HepG2 (cell line): ENCODE measurements at regions not wholly inside any gene's neighbourhood (a gene's known extent, or its start where the extent isn't known, plus 50 kb on each side); places are given as distances from the start of the nearest gene placed in this dataset.
A peak's percentile ranks its signal among the peaks of the same experiment; 100 is the strongest.

Experiments
- ATAC-seq: fragments of 200-7000 bp; cut with Tn5 transposase; 3 replicates; pipeline ENCODE4 v1.9.1; 2020; ENCODE audit warnings: mild to moderate bottlenecking, moderate library complexity
- BruUV-seq: library from RNA; stranded (reverse); fragments of 400-500 nt; replicated peaks from 2 replicates; lab custom pipeline; 2021; lab: Mats Ljungman, UMichigan
- CTCF ChIA-PET: fragments of 300-600 bp; formaldehyde crosslinking; extraction: SDS; loops from one replicate; lab custom pipeline; 2021; ENCODE audit warnings: low total read pairs, inconsistent platforms, low intra/inter-chr PET ratio; lab: Yijun Ruan, JAX
- POLR2A ChIA-PET: fragments of 350-600 bp; sonication (Branson Sonifier 250); formaldehyde crosslinking; loops from one replicate; lab custom pipeline; 2020; ENCODE audit warnings: antibody characterized with exemption, inconsistent platforms; lab: Yijun Ruan, JAX
- DNase-seq: peaks from one replicate; pipeline ENCODE4 v3.0.0-alpha.2; 2015; ENCODE audit warnings: low spot score
- FAIRE-seq: peaks from 3 replicates; lab custom pipeline; 2011; peaks lifted over from hg19 to GRCh38; lab: Jason Lieb, UNC
- H2AFZ ChIP-seq: one replicate; pipeline ENCODE4 v1.6.1; 2011; ENCODE audit warnings: low read length, inconsistent platforms
- H3K27ac ChIP-seq: fragments of 300-600 bp; 3 replicates; pipeline ENCODE4 v1.8.0; 2011; ENCODE audit warnings: mixed run types, mild to moderate bottlenecking, mixed read lengths, low read length, inconsistent platforms; ENCODE audit not compliant: insufficient read depth; ENCODE audit errors: extremely low read length
- H3K27me3 ChIP-seq, 2 experiments: fragments of 200-600 bp in 1 of 2; 2 replicates in 1 of 2; 3 replicates in 1 of 2; pipeline versions ENCODE4 v1.6.0 to v1.8.0; 2011; ENCODE audit warnings: low read length in 2 of 2, mild to moderate bottlenecking in 2 of 2, moderate library complexity in 2 of 2, inconsistent platforms in 1 of 2; ENCODE audit not compliant: insufficient read depth in 2 of 2, control insufficient read depth in 1 of 2
- H3K36me3 ChIP-seq, 2 experiments: fragments of 200-600 bp in 1 of 2; replicated peaks in 1 of 2; 2 replicates in 1 of 2; 3 replicates in 1 of 2; pipeline versions ENCODE4 v1.5.1 to v1.8.0; 2011; ENCODE audit warnings: low read length in 2 of 2, inconsistent platforms in 1 of 2; ENCODE audit not compliant: insufficient read depth in 2 of 2, control insufficient read depth in 1 of 2
- H3K4me1 ChIP-seq: 2 replicates; pipeline ENCODE4 v1.5.1; 2012; ENCODE audit warnings: low read length, inconsistent platforms; ENCODE audit not compliant: insufficient read depth
- H3K4me2 ChIP-seq: 2 replicates; pipeline ENCODE4 v1.6.0; 2011; ENCODE audit warnings: low read depth, low read length, inconsistent platforms
- H3K4me3 ChIP-seq, 3 experiments: fragments of 200-600 bp in 1 of 3; sonication (generic), shearing (Covaris generic) in 1 of 3; replicated peaks in 1 of 3; 2 replicates each; pipeline ENCODE4 v1.5.1; 2011 to 2016; ENCODE audit warnings: low read length in 3 of 3, inconsistent platforms in 2 of 3, low read depth in 2 of 3, mild to moderate bottlenecking in 2 of 3, control low read depth in 1 of 3, mixed read lengths in 1 of 3; ENCODE audit not compliant: insufficient read depth in 1 of 3
- H3K79me2 ChIP-seq: one replicate; pipeline ENCODE4 v1.6.1; 2011; ENCODE audit warnings: low read length, inconsistent platforms; ENCODE audit not compliant: insufficient read depth
- H3K9ac ChIP-seq: 2 replicates; pipeline ENCODE4 v1.6.0; 2011; ENCODE audit warnings: mild to moderate bottlenecking, low read depth, low read length, inconsistent platforms; ENCODE audit not compliant: insufficient read depth
- H3K9me3 ChIP-seq: 2 replicates; pipeline ENCODE4 v1.5.1; 2012; ENCODE audit warnings: mild to moderate bottlenecking, low read length
- H4K20me1 ChIP-seq: 2 replicates; pipeline ENCODE4 v1.6.0; 2011; ENCODE audit warnings: inconsistent platforms, mild to moderate bottlenecking, low read length, moderate library complexity; ENCODE audit not compliant: insufficient read depth
- EHMT2 ChIP-seq: fragments of 200-600 bp; sonication (generic); IDR thresholded peaks from 2 replicates; pipeline ENCODE4 v1.7.0; 2017; ENCODE audit warnings: antibody characterized with exemption, low read depth, low read length, borderline replicate concordance
- FOSL2 ChIP-seq: sonication (generic); formaldehyde crosslinking; IDR thresholded peaks from 2 replicates; pipeline ENCODE4 v1.4.0; 2020; ENCODE audit warnings: missing genetic modification reagents
- FUBP1 ChIP-seq: sonication (generic); formaldehyde crosslinking; IDR thresholded peaks from 2 replicates; pipeline ENCODE4 v1.5.1; 2020; ENCODE audit warnings: missing genetic modification reagents, mild to moderate bottlenecking, borderline replicate concordance
- HOXA9 ChIP-seq: sonication (generic); formaldehyde crosslinking; IDR thresholded peaks from 2 replicates; pipeline ENCODE4 v1.8.1; 2022; ENCODE audit warnings: missing genetic modification reagents, mild to moderate bottlenecking, moderate library complexity, borderline replicate concordance
- KDM3A ChIP-seq: IDR thresholded peaks from 2 replicates; pipeline ENCODE4 v1.6.1; 2018; ENCODE audit warnings: low read depth, missing compliant biosample characterization
- KLF6 ChIP-seq: IDR thresholded peaks from 2 replicates; pipeline ENCODE4 v1.8.0; 2016; ENCODE audit warnings: missing biosample characterization, missing genetic modification reagents
- MIER2 ChIP-seq: IDR thresholded peaks from 2 replicates; pipeline ENCODE4 v1.6.1; 2016; ENCODE audit warnings: missing biosample characterization, missing genetic modification reagents
- NFATC3 ChIP-seq: sonication (generic); formaldehyde crosslinking; IDR thresholded peaks from 2 replicates; pipeline ENCODE4 v1.5.1; 2020; ENCODE audit warnings: mild to moderate bottlenecking, missing genetic modification reagents
- NONO ChIP-seq, 2 experiments: fragments of 450-650 bp in 1 of 2; sonication (generic) in 1 of 2; formaldehyde crosslinking in 1 of 2; IDR thresholded peaks in 1 of 2; conservative IDR thresholded peaks in 1 of 2; 2 replicates each; pipeline versions ENCODE4 v1.6.1 to v1.8.0; 2017 to 2022; ENCODE audit warnings: mild to moderate bottlenecking in 1 of 2, missing genetic modification reagents in 1 of 2, moderate library complexity in 1 of 2
- RAD51 ChIP-seq: fragments of 450-650 bp; IDR thresholded peaks from 2 replicates; pipeline ENCODE4 v1.6.1; 2016; ENCODE audit warnings: borderline replicate concordance
- RORA ChIP-seq: sonication (generic); formaldehyde crosslinking; IDR thresholded peaks from 2 replicates; pipeline ENCODE4 v1.5.0; 2020; ENCODE audit warnings: mild to moderate bottlenecking, missing genetic modification reagents, moderate library complexity
- SMAD9 ChIP-seq: sonication (generic); formaldehyde crosslinking; IDR thresholded peaks from 2 replicates; pipeline ENCODE4 v1.5.1; 2020; ENCODE audit warnings: mild to moderate bottlenecking, missing genetic modification reagents
- THAP8 ChIP-seq: sonication (generic); formaldehyde crosslinking; IDR thresholded peaks from 2 replicates; pipeline ENCODE4 v1.5.1; 2020; ENCODE audit warnings: missing genetic modification reagents, mild to moderate bottlenecking, borderline replicate concordance
- ZBTB38 ChIP-seq: sonication (generic); formaldehyde crosslinking; IDR thresholded peaks from 2 replicates; pipeline ENCODE4 v1.5.1; 2020; ENCODE audit warnings: mild to moderate bottlenecking, missing genetic modification reagents
- ZNF576 ChIP-seq: sonication (generic); formaldehyde crosslinking; IDR thresholded peaks from 2 replicates; pipeline ENCODE4 v1.4.0; 2020; ENCODE audit warnings: mild to moderate bottlenecking, missing genetic modification reagents
- ZNF841 ChIP-seq: sonication (generic); formaldehyde crosslinking; IDR thresholded peaks from 2 replicates; pipeline ENCODE4 v1.8.1; 2023; ENCODE audit warnings: missing genetic modification reagents, borderline replicate concordance
- WGBS: methylation state at CpG from one replicate; pipeline ENCODE4 v1.1.6; 2017; ENCODE audit warnings: low lambda C conversion rate; 5-methylcytosine and 5-hydroxymethylcytosine counted together
- in situ Hi-C: cut with HindIII; loops from 2 replicates; pipeline ENCODE4 v1.10.0; 2017; ENCODE audit warnings: low pct_unique_long_range_greater_than_20kb; ENCODE audit not compliant: extremely low pct_ligation_motif_present
- intact Hi-C: fragments of 100-400 bp; cut with micrococcal nuclease; formaldehyde crosslinking; loops from one replicate; pipeline ENCODE4 v1.10.0; 2022; ENCODE audit not compliant: unreplicated experiment
- TF ChIP-seq, protein P1 (sequence below): sonication (generic); formaldehyde crosslinking; IDR thresholded peaks from 2 replicates; pipeline ENCODE4 v1.5.1; 2020; ENCODE audit warnings: mild to moderate bottlenecking, moderate library complexity, missing genetic modification reagents
- TF ChIP-seq, protein P2 (sequence below): sonication (generic); formaldehyde crosslinking; IDR thresholded peaks from 2 replicates; pipeline ENCODE4 v1.9.0; 2021; ENCODE audit warnings: missing genetic modification reagents, borderline replicate concordance

DNA sequence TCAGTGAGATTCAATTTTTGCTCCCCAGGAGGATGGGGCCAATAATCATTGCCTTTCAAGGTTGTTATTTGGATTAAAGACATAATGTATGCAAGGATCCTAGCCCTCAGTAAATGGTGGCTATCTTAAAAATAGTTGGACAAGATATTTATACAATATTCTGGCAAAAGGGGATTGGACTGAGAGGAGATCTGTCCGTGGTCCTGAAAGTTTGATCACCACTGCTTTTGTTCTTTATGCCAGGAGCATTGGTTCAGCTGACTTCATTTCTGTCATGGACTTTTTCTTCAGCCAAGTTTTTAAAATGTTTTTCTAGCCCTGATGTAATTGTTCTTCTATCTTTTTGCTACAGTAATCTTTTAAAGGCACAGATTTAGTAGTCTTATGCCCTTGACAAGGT, 70.2 kb upstream of the TCL1A start:
- Histone ChIP-seq H3K9me3 (no peaks in the 10 kb centered on the region), H3K36me3 (no peaks in the 10 kb centered on the region), H3K4me2 (no peak overlapping the region), H3K9ac (no peak overlapping the region), H3K4me1 (no peaks in the 10 kb centered on the region), H3K79me2 (no peaks in the 10 kb centered on the region), H3K27me3 (0 out of 5 replicates have a peak, but pooled peaks cover 0 to 3% of the 10 kb centered on the region in 2 experiments), H4K20me1 (no peaks in the 10 kb centered on the region), H2AFZ (no peak overlapping the region), H3K27ac (no peak overlapping the region), H3K4me3 (no peak overlapping the region)
- in situ Hi-C loops (no loop called here), intact Hi-C loops (no loop called here)
- BruUV-seq, result no TSS peak
- ATAC-seq, result no peak
- no peak for FAIRE-seq
- POLR2A ChIA-PET, result no interaction called here
- 0% methylated on average over 1 of the region's 1 CpG for WGBS
- CTCF ChIA-PET, result interaction anchor here (0.6 kb wide), 1 partner anchor 226 kb away, joined by 4 read pairs; no protein-coding TSS in a partner anchor
- DNase-seq, result peak; percentile 16
- TF ChIP-seq NFATC3 (CRISPR knock-in tag) (no peak), THAP8 (CRISPR knock-in tag) (no peak), ZNF841 (CRISPR knock-in tag) (no peak), RORA (no peak), FOSL2 (no peak), HOXA9 (CRISPR knock-in tag) (no peak), FUBP1 (CRISPR knock-in tag) (no peak), RAD51 (no peak), ZBTB38 (CRISPR knock-in tag) (no peak), EHMT2 (peak; percentile 90), NONO (IDR thresholded peaks at IDR 0.05) (no peak), NONO (CRISPR knock-in tag; conservative IDR thresholded peaks at IDR 0.05) (no peak), ZNF576 (CRISPR knock-in tag) (no peak), KDM3A (no peak), MIER2 (CRISPR knock-in tag) (peak; percentile 94), SMAD9 (CRISPR knock-in tag) (no peak), KLF6 (CRISPR knock-in tag) (0 out of 2 replicates have a peak, but pooled peaks have one; percentile 53)
- TF ChIP-seq, protein P1, sequence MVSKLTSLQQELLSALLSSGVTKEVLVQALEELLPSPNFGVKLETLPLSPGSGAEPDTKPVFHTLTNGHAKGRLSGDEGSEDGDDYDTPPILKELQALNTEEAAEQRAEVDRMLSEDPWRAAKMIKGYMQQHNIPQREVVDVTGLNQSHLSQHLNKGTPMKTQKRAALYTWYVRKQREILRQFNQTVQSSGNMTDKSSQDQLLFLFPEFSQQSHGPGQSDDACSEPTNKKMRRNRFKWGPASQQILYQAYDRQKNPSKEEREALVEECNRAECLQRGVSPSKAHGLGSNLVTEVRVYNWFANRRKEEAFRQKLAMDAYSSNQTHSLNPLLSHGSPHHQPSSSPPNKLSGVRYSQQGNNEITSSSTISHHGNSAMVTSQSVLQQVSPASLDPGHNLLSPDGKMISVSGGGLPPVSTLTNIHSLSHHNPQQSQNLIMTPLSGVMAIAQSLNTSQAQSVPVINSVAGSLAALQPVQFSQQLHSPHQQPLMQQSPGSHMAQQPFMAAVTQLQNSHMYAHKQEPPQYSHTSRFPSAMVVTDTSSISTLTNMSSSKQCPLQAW (CRISPR knock-in tag), result no peak
- TF ChIP-seq, protein P2, sequence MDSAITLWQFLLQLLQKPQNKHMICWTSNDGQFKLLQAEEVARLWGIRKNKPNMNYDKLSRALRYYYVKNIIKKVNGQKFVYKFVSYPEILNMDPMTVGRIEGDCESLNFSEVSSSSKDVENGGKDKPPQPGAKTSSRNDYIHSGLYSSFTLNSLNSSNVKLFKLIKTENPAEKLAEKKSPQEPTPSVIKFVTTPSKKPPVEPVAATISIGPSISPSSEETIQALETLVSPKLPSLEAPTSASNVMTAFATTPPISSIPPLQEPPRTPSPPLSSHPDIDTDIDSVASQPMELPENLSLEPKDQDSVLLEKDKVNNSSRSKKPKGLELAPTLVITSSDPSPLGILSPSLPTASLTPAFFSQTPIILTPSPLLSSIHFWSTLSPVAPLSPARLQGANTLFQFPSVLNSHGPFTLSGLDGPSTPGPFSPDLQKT, result no peak
